D721Med (cell line): ENCODE measurements at regions not wholly inside any gene's neighbourhood (a gene's known extent, or its start where the extent isn't known, plus 50 kb on each side); places are given as distances from the start of the nearest gene placed in this dataset.
A peak's percentile ranks its signal among the peaks of the same experiment; 100 is the strongest.

Experiments used
- DNase-seq: peaks from one replicate; pipeline ENCODE4 v3.0.0; 2011; ENCODE audit warnings: low spot score; ENCODE audit not compliant: insufficient read length
- FAIRE-seq: peaks from 2 replicates; lab custom pipeline; 2011; peaks lifted over from hg19 to GRCh38; lab: Jason Lieb, UNC
- CTCF ChIP-seq: IDR thresholded peaks from 2 replicates; pipeline ENCODE4 v1.5.1; 2012; ENCODE audit warnings: mild to moderate bottlenecking, control low read depth; ENCODE audit not compliant: insufficient read depth; ENCODE audit errors: missing control alignments

DNA sequence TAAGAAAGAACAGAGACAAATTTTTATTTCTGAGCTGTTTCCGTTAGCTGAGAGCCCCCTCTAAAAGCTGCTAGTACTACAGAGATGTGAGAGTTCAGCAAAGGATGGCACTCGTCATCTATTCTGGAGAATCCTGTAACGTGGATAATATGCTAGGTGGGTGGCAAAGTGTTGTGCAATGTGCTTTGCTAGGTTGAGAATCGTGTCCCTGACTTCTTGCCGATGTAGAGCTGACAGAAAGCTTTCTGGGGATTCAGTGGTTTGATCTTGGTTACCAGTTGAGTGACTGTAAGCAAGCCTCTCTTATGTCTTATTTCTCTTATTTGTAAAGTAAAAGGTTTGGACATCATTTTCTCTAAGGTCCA is 298.3 kb upstream of the ACTBL2 start:
- FAIRE-seq (no peak), DNase-seq (no peak)
- no peak for TF ChIP-seq CTCF

DNA sequence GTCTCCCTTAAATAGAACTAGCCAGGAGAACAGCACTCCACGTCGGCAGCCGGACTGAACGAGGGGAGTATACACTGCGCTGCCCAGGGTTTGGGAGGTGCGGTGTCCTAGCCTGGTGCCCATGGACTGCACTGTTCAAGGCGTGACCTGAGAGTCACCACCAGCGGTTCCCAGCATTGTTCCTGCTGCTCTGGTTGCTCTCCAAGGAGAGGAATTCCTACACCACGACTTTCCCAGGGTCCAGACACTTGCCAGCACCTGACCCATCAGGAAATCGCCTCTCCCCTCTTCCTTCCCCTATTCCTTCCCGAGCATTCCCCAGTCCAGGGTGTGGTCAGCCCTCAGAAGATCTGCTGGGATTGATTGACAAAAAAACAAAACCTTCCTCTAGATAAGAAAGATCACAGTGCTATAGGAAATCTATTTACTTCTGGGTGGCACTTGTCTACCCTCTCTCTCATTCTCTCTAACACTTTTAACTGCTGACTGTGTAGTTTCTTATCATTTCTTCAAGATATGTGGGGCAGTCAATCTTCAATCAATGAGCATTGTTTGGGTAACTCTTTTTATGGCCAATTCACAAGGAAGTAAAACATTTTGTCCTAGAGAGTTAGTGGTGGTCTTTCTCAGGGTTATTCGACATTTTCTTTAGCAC is 297.8 kb upstream of the ACTBL2 start:
- FAIRE-seq (no peak), DNase-seq (no peak)
- TF ChIP-seq CTCF: no peak

- FAIRE-seq (peak; percentile 93), DNase-seq (no peak)
- peak; percentile 83 for TF ChIP-seq CTCF
These were observed 297.0 kb upstream of the ACTBL2 start for GRCh38 chr5:57779383-57780223.

DNA sequence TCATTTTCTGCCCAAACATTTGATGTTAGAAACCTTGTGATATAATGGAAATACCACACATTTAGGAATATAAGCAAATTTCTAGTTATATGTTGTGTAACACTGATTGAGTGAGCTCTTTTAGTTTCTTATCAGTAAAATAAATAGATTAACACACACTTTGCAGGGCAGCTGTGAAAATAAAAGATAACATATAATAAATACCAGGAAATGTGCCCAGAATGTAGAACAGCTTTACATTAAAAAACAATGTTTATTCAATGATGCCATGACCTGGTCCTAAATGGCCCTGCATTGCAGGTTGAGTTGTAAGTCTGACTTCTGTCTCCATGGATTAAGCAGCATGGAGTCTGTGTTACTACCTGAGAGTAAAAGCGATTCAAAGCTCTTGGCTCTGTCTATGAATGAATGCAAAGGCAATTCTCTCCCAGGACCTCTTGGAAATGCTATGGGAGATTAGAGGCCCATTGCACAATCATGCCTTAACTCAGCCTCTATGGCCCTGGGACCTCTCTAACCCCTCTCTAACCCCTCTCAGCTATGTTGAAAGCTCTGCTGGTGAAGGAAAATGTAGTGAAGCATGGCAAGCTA is 296.0 kb upstream of the ACTBL2 start:
- DNase-seq (no peak), FAIRE-seq (no peak)
- TF ChIP-seq CTCF: no peak

DNA sequence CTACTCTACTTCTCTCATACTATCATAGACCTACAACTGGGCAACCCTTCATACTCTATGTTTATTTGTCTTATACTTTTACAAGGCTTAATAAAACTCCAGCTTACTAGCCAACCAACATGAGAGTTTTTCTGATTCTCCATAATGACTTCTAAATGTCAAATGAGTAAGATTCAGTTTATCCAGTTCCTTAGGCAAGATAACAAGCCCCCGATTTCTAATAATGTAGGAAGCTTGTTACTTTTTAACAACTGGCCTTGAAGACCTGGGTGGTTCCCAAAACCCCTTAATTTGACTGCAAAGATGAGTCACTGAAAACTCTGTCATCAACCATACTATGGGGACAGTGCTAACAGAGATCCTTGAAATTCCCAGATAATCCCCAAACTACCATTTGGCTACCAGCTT is 294.6 kb upstream of the ACTBL2 start:
- TF ChIP-seq CTCF: no peak
- DNase-seq (no peak), FAIRE-seq (no peak)

DNA sequence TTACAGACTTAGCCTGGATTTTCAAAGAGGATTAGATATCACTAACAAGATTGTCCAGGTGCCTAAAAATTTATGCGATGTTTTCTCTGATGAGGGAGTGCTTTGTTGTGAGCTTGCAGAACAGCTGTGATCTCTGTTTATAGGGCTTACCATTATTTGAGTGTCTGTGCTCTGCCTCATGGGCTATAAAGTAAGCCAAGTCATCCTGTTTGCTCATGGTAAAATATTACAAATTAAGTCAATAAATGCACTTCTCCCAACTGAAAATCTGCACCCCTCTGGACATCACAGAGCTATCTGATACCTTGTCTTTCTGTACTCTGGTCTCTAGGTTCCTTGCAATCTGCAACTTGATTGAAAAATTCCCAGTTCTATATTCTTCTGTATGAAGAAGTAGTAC is 293.4 kb upstream of the ACTBL2 start:
- FAIRE-seq: peak; percentile 95
- no peak for DNase-seq

More for the DNA sequence above, 293.4 kb upstream of the ACTBL2 start:
- no peak for TF ChIP-seq CTCF
